ENCODE measurements at regions not wholly inside any gene's neighbourhood (a gene's known extent, or its start where the extent isn't known, plus 50 kb on each side); places are given as distances from the start of the nearest gene placed in this dataset.

GRCh38 chr5:162543437-162543836, 475.9 kb downstream of the GABRG2 start:
- TF ChIP-seq, protein P1, sequence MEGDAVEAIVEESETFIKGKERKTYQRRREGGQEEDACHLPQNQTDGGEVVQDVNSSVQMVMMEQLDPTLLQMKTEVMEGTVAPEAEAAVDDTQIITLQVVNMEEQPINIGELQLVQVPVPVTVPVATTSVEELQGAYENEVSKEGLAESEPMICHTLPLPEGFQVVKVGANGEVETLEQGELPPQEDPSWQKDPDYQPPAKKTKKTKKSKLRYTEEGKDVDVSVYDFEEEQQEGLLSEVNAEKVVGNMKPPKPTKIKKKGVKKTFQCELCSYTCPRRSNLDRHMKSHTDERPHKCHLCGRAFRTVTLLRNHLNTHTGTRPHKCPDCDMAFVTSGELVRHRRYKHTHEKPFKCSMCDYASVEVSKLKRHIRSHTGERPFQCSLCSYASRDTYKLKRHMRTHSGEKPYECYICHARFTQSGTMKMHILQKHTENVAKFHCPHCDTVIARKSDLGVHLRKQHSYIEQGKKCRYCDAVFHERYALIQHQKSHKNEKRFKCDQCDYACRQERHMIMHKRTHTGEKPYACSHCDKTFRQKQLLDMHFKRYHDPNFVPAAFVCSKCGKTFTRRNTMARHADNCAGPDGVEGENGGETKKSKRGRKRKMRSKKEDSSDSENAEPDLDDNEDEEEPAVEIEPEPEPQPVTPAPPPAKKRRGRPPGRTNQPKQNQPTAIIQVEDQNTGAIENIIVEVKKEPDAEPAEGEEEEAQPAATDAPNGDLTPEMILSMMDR (IDR thresholded peaks at IDR 0.05; ENCODE audit: control insufficient read depth, insufficient read depth, low read depth, low read length, missing control alignments): no peak

DNA sequence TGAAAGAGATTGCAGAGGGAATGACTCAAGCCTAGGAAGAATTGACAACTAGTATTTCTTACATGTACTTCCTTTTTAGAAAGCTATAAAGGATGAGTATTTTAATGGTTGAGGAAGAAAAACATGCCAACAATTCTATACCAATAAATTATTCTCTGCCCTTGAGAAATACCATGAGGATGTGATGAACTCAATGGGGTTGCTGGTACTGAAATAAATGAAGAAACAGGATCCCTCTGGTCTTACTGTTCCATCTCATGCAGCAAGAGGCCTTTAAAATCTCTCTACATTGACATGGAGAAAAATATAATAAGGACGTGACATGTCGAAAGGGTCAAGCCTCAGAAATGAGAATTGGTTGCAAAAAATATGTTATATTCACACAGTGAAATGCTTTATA, 477.3 kb downstream of the GABRG2 start:
- H3K4me3 ChIP-seq (ENCODE audit: control insufficient read depth, low read depth, low read length): no peak overlapping the region
- no peak for DNase-seq (ENCODE audit: low read depth)
- TF ChIP-seq, protein P1 (IDR thresholded peaks at IDR 0.05; ENCODE audit: control insufficient read depth, insufficient read depth, low read depth, low read length, missing control alignments): no peak

More at GRCh38 chr5:162543437-162543836, 475.9 kb downstream of the GABRG2 start:
- no peak overlapping the region for H3K4me3 ChIP-seq (ENCODE audit: control insufficient read depth, low read depth, low read length)
- DNase-seq (ENCODE audit: low read depth): no peak

DNA sequence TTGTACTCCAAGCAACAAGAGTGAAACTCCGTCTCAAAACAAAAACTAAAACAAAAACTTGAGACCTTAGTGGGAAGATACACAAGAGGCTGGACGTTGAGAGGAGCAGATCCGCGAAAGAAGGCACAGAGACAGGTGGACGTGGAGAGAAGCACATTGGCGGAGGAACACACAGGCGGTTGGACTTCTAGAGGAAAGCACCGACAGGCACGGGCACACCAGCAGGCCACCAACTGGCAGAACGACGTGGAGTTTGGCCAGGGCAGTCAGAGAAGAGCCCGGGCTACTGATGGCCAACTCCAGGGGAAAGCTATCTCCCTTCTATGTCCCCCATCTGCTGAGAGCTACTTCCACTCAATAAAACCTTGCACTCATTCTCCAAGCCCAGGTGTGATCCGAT, 482.7 kb downstream of the GABRG2 start:
- H3K4me3 ChIP-seq (ENCODE audit: control insufficient read depth, low read depth, low read length): no peak overlapping the region
- DNase-seq (ENCODE audit: low read depth): no peak
- TF ChIP-seq, protein P1 (IDR thresholded peaks at IDR 0.05; ENCODE audit: control insufficient read depth, insufficient read depth, low read depth, low read length, missing control alignments): no peak

DNA sequence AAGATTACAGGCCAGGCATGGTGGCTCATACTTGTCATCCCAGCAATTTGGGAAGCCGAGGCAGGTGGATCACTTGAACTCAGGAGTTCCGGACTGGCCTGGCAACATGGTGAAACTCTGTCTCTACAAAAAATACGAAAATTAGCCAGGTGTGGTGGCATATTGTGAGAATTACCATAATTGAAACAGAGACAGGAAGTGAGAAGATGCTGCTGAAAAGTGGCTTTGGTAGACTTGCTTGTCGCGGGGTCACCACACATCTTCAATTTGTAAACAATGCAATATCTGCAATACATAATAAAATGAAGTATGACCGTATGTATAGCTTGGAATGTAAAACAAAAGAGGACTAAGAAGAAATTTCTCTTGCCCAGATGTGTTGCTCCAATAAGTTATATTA, 490.5 kb downstream of the GABRG2 start:
- TF ChIP-seq, protein P1 (IDR thresholded peaks at IDR 0.05; ENCODE audit: control insufficient read depth, insufficient read depth, low read depth, low read length, missing control alignments): no peak
- DNase-seq (ENCODE audit: low read depth): no peak
- no peak overlapping the region for H3K4me3 ChIP-seq (ENCODE audit: control insufficient read depth, low read depth, low read length)

GRCh38 chr5:162567644-162568043, 500.1 kb downstream of the GABRG2 start:
- TF ChIP-seq, protein P1 (IDR thresholded peaks at IDR 0.05; ENCODE audit: control insufficient read depth, insufficient read depth, low read depth, low read length, missing control alignments): no peak
- H3K4me3 ChIP-seq (ENCODE audit: control insufficient read depth, low read depth, low read length): no peak overlapping the region
- no peak for DNase-seq (ENCODE audit: low read depth)

DNA sequence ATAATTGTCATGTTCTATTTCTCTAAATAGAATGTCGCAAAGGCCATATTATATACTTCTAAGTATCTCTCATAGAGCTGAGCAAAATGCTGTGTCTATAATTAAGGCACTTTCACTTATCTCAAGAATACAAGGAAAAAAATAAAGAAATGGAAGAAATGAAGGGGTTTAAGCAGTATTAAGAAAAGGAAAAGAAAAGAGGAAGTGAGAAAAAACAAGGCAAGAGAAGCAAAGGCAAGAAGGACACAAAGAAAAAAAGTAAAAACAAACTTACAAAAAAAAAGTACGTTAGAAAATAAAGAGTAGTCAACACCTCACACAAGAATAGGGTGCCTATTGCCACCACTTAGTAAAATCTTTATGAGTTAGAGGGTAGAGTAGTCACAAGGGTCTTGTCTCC, 506.2 kb downstream of the GABRG2 start:
- TF ChIP-seq, protein P1 (IDR thresholded peaks at IDR 0.05; ENCODE audit: control insufficient read depth, insufficient read depth, low read depth, low read length, missing control alignments): no peak
- DNase-seq (ENCODE audit: low read depth): no peak
- no peak overlapping the region for H3K4me3 ChIP-seq (ENCODE audit: control insufficient read depth, low read depth, low read length)

DNA sequence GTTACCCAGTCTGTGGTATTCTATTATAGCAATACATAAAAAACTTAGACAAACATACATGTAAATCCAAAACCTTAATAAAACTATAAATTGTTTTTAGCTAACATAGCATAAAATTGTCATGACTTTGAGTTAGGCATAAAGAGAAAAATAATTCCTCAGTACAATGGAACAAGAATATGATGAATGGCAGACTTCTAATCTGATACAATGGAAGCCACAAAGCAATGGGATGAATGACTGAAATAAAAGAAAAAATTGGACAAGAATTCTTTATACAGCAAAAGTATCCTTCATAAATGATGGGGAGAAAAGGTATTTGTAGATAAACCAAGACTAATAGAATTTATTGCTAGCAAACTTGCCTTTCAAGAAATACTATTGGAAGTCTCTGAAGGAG, 524.2 kb downstream of the GABRG2 start:
- DNase-seq (ENCODE audit: low read depth): no peak
- TF ChIP-seq, protein P1 (IDR thresholded peaks at IDR 0.05; ENCODE audit: control insufficient read depth, insufficient read depth, low read depth, low read length, missing control alignments): no peak

More for the DNA sequence above, 524.2 kb downstream of the GABRG2 start:
- H3K4me3 ChIP-seq (ENCODE audit: control insufficient read depth, low read depth, low read length): no peak overlapping the region

Data from AG09309 (cell line).